NCI-H748 treated with DMSO at 0.1 percent for 48 hours (cell line): ENCODE measurements at regions not wholly inside any gene's neighbourhood (a gene's known extent, or its start where the extent isn't known, plus 50 kb on each side); places are given as distances from the start of the nearest gene placed in this dataset.

Source experiments
- DNase-seq: peaks from one replicate; lab custom pipeline; 2025; lab: John Stamatoyannopoulos, UW

DNA sequence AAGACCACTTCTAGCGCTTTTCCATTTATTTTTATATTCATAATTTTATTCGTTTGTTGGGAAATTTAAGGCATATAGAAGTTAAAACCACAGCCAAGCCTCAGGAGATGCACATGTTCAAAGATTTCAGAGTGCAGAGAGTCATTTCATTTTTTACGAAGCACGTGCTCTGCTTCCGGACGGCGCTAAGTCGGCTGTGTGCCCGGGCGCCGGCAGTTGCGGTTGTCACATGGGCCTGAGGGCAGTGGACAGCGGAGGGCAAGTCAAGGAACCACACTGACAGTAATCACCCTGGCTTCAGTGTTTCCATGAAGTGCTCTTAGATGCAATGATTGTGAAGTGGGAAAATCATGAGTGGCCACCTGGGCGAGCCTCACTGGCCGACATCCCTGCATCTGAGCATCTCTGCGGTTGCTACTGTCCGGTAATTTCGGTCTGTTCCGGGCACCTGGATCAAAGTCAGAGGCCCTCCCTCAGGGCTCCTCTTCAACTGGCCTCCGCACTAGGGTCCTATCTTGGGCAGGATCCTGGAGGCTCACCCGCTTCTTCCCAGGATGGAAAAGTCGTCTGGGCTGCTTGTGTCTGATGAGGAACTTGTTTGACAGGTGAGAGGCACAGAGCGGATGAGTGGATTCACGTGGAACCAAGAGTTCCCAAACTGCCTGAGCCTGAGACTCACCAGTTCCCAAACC lies 90.8 kb downstream of the DACT2 start:
- no peak for DNase-seq

DNA sequence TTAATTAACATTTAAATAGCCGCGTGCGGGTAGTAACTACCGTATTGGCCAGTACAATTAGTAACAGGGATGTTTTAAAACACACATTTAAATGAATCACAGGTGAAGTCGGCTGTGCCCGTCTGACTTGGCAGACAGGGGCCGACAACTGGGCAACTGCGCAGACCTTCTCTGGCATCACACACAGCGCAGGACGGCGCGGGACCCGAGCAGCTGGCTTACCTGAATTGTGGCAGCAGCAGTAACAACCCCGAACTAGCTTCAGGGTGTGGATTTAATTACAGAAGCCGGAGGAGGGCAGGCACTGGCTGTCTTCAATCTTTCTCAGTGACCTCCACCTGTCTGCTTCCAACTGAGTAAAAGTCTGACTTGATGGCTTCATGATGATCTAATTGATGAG lies 91.7 kb downstream of the DACT2 start:
- DNase-seq: no peak

DNA sequence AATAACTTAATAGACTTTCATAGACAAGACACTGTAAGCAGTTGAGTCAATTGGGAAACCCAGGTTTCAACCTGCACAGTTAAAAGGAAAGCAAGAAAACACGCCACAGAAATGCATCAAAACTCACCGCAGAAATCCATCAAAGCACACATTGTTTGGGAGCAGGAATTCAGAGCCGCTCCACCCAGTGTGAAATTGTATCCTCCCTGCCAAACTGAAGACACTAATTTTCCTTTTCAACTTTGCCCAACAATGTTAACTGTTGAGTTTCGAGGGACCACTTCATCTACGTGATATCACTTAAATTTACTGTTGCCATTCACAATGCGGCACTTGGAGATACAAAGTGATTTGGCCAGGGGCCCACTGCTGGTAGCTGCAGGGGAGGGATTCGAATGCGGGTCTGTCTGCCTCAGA lies 92.7 kb downstream of the DACT2 start:
- DNase-seq: no peak

DNA sequence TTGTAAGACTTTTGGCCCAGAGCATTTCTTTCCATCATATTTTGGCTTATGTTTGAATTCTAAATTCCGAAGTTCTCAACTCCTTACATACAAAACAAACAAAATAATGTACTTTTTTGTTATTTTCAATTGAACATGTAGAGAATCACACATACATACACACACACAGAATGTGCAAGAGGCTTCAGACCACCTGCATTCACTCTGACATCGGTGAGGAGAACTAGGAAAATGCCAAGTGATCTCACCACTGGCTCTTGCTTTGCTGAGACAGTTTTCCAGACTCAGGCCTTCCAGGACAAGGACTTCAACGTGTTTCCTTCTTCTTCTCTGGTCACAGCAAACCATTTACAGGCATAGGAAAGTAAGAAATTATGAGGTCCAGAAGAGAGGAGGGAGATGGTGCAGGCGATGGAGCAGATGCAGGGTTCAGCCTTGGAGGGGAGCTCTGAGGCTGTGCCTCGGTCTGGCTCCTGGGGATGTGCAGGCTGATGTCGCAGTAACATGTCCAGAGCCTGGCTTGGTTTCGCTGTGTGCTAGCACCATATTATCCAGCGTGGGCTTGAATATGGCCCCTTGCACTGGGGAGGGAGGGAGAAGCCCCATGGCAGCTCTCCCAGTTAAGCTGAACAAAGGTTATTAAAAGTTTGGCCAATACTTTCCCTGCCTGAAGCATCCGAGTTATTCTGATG lies 93.4 kb downstream of the DACT2 start:
- no peak for DNase-seq

DNA sequence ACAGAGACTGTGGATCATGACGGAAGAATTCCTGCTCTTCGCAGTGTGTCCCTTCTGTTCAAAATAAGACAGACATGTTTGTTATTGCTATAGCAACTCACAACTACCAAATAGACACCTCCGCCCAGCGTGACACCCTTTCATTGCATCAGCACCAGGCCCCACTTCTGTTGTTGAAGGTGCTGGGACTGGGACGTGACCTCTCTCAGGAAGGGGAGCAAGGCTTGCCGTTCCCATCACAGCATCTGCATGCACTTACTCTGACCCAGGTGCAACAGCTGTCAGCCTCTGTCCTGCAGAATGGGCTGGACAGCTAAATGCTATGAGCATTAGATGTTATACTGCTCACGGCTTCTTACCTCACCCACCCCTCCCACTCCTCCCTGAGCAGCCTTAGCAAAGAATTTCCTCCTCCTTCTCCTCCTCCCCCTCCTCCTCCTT lies 94.1 kb downstream of the DACT2 start:
- no peak for DNase-seq

DNA sequence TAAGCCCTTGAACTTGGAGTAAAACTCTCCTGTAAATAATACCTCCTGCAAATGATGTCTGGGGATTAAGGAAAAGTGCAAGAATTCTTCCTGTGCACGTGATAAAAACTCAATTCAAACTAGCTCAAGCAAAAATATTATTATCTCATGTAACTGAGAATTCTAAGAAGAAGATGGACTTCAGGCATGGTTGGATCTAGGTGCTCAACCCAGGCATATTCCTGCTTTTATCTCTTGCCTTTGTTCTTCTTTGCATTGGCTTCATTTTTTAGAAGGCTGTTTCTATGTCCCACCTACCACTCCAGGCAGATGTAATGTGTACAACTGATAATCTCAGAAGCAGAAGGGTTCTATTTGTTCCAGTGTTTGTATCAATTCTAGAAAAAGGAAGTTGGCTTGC lies 95.8 kb downstream of the DACT2 start:
- no peak for DNase-seq

DNA sequence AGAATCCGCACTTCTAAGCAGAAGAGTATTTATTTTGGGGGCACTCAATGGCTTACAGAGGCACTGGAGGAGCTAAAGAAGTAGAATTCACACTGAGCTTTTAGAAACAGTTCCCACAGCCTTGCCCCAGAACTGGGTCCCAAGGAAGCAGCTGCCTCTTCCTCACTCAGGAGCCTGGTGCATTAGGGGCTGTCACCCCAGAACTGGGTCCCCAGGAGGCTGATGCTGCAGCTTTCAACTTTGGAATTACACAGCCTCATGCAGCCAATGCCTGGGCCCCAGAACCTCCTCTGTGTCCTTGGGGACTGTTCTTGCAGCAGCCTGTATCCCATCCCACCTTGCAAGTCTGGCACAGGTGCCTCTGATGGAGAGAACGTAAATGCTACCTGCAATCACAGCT lies 96.4 kb downstream of the DACT2 start:
- DNase-seq: no peak

DNA sequence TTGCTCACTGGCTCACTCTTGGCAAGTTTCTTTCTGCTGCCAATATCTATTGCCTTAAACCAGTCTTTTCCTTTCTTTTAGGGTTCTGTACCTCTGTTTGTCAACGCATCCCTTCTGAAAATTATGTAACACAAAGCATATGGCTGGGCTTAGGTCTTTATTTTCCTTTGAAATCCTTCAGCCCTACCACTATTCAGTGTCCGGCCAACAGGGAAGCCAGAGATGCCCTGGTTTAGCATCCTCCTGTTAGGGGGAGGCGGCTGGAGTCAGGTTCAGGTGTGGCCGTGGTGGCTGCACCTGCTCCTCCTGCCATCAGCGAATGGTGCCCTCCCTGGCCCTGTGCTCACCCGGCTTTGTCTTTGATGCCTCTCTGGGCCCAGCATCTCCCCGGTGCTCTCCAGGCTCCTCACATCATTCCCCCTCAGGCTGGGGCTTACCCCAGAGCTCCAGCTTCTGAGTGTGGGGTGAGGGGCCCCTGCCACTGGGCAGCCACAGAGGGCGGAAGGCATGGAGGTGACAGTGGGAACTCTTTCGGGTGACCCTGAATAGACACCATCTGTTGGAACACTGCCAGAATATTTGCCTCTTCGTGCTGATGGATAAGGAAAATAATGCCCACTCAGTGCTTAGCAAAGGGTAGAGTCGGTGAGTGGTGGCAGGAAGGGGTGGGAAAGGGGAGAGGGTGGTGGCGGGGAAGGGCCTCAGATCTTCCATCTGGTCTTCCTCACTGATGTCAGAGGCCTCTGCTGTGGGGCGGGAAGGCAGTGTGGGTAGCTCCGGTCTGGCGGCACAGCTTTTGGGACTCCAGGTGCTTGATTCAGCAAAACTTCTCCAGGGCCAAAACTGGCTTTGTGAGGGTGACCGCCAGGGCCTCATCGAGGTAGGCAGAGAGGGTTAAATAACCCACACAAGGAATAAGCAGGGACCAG lies 97.2 kb downstream of the DACT2 start:
- DNase-seq: no peak

DNA sequence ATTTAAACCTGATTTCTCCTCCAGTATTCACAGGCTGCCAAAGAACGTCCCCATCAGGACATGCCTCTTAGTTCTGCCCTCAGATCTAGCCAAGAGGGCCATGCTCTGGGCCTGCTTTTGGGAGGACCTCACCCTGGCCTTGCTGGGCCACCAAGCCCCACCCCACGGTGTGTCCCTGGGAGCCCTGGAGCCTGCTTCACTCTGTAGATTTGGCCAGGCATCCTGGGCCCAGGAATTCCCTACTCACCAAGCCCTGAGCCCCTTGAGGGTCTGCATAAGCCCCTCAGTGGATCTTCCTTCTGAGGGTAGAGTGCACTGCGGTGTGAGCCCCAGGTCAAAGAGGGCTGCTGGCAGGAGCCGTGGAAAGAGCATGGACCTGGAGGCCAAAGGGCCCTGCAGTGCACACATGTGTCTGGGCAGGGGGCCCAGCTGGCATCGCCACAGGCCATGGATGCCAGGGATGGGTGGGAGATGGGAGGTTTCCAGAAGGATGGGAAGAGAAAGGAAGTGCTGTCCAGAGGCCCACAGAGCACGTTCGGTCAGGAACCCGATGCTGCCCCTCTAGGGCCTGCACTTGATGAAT lies 98.0 kb downstream of the DACT2 start:
- DNase-seq: no peak

DNA sequence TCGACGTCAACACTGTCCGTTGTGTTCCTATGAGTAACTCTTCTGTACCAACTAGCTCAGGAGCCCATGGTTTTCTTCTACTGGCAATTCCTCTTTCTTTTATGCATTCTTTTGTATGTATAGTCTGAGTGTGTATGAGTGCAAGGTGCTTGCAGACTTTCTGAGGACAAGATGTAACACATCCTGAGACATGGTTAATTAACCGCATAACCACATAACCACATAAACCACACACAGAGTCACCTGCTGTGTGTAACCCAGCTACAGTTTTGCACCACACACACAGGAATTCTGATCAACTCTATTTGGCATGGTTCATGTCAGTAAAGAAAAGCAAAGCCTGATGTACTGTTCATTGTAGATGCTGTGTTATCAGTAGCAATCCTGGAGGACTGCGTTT lies 98.6 kb downstream of the DACT2 start:
- DNase-seq: no peak

DNA sequence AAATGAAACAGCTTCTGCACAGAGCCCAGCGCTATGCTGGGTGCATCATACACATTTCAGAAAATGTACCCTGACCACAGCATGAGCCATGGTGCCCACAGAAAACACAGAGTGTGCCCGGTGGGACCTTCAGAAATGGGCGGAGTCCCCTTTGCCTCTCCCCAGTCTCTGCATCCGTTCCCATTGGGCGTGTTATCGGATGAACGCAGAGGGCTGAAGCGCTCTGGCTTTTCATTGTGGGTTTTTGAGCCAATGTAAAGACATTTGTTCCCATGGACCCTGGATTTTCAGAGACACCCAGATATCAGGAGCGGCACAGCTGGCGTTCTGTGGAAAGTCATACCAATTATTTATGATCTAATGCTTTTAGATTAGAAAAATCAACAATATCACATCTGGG lies 99.8 kb downstream of the DACT2 start:
- no peak for DNase-seq

DNA sequence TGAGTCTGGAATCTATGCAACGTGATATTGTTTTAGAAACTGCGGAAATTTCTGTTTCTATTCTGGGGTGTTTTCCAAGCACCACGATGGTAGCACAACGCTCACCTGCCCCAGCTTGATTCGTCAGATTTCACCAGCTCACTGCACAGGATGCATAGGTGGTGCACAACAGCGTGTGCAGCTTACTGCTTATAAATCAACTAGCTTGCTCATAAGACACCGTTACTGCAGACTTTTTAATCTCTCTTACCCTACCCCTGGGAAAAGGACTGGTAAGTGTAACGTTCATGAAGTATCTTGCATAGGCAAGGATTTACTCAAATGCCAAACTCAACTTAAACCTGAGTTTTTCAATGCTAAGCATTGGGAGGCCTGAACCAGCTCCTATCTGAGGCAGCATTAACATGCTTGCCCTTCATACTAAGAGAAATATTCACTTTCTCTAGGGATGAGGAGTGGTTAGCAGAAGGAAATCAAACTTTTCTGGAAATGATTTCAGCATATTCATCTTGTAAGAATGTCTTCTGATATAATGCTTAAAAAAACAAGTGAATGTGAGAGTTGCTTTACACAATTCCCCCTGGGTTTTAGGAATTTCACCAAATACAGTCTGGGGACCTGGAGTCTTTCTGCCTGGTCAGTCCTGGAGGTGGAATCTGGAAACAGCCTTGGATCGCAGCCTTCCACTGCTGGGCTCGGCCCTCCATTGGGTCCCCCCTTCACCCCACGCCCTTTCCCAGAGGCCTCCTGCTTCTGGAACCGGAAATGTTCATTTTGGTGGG lies 100.6 kb downstream of the DACT2 start:
- DNase-seq: no peak

DNA sequence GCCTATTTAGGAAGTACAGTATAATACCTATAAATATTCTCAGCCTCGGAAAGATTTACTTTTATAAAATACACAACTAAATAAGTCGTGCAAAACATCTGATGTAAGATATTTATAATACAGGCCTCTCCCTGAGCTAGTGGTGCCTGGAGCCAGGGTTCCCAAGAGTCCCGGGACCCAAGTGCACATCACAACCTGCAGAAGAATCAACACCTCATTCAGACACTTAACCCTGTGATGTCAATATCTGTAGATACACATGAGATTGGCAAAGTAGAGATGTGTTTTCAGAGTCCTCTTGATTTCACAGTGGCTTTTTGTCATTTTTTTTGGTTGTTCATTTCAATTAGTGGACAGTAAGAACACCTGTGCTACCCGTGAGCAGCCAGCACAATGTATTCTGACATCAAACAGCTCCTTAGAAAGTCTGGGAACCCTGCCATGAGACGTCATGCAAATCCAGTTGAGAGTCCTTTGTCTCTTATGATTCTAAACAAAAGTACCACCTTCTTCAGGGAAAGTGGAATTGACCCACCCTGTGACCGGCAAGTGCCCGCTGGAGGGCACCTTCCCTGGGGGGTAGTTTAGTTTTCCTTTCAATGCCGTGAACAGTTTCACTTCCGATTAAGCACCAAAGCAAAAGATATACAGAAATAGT lies 101.6 kb downstream of the DACT2 start:
- DNase-seq: no peak

DNA sequence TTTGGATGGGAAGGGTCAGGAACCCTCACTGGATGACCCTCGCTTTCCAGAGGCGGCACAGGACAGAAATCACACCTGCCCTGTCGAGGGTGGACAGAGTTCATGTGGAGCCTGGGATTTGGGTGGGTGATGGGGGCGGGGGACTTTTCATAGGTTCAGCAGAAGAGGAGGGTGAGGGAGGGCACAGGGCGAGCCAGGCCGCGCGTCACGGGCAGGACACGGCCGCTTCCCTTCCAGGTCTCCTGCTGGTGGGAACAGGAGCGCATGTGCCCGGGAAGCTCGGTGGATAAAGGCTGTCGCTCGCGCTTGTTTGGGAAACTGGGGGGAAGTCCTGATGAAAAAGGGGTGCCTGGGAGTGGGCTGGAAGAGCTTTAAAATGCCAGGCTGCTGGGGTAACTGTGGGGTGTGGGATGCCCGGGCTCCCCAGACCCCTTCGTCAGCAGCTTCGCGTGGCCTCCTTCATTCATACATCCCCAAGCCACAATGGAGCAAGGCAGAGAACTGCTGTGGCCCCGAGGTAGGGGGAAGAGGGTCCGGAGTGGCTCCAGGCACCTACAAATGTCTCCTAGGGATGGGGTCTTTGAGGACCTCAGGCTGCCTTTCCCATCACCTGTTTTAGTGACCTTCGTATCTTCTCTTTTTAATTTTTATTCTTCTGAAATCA lies 102.2 kb downstream of the DACT2 start:
- DNase-seq: no peak

DNA sequence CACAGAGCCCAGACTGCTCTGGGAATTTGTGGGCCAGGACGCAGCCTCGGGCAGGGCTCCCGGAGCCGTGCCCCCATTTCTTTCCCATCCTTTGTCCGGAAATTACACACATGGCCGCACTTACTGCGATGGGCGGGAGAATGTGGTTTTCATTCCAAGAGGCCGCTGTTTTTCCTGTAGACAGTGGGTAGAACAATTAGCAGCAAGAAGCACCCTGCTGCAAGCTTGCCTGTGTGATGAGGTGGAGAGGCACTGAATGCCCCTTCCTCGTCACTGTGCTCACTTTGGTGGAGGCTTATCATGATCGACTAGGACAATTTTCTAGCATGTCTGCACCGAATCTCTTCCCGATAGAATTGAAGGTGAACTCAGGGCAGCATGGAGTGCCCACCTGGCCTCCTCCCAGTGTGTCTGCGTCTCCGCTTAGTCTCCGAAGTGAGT lies 102.8 kb downstream of the DACT2 start:
- no peak for DNase-seq

DNA sequence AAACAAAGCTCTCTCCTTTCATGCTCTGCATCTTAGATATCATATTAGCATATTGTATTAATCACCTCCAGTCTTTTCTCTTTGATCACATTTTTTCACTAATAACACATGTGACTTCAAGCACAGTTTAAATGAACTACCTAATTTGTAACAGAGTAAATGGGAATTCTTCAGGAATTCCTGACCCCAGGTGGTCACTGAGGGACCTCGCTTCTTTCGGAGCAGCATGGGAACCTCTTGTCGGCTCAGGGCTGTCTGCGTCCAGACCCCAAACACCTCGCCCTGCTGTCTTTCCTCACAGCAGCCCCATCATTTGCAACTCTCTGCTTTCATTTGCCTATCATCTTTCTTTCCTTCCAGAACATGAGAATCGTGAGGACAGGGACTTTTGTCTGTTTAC lies 103.5 kb downstream of the DACT2 start:
- DNase-seq: no peak

DNA sequence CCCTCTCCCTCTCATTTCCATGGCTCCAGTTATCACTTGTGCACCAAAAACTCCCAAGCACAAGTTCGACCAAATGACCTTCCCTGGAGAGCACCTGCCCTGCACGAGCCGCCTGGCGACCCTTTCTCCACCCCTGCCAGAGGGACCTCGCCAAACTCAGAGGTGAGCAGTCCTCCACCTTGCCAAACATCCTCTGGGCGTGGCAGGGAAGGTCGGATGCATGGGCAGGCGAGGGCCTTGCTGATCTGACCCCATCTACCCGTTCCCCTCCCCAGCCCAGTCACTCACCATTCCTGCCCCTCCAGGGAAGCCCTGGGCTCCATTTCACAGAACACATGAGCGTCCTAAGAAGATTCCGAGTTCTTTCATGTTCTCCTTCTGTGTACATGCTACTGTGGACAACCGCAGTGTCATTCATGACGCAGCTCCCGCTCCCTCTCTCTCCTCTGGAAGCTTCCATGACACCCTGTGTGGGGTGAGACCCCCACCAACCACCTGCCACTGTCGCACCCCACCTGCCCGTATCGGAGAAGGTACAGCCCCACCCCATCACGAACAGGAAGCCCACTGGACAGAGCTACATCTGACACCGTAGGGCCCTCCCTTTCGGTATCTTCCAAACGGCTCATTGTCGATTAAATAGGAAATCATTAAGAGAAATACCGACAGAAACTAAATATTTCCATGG lies 104.3 kb downstream of the DACT2 start:
- no peak for DNase-seq

DNA sequence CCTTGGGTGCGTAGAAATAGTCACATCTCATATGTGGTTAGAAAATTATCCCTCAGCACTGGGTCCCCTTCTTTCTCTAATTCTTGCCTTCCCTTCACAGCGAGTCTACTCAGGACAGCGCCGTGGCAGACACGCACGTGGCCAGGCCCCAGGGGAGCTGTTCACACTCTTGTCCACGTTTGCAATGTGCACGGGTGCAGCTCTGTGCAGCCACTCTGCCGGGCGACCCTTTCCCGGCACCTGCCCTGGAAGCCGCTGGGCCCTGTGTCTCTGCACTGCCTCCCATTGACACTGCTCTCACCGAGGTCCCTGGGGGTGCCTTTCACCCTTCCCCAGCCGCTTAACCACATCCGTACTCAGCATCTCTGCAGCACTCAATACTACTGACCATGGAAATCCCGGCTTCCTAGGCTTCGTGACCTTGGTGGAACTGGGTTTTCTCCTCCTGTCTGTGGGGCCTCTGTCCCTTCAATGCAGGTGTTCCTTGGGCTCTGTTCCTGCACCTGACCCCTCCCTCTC lies 104.9 kb downstream of the DACT2 start:
- no peak for DNase-seq

DNA sequence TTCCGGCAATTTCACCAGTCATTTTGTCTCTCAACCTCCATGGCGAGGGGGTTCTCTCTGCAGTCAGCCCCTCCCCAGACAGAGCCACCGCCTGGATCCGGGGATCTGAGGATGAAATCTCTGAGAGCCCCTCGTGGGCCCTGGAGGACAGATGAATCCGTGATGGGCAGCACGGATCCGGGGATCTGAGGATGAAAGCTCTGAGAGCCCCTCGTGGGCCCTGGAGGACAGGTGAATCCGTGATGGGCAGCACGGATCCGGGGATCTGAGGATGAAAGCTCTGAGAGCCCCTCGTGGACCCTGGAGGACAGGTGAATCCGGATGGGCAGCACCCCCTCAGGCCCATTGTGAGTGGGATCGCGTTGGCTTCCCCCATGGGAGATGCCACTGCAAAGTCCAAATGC lies 106.5 kb downstream of the DACT2 start:
- no peak for DNase-seq

DNA sequence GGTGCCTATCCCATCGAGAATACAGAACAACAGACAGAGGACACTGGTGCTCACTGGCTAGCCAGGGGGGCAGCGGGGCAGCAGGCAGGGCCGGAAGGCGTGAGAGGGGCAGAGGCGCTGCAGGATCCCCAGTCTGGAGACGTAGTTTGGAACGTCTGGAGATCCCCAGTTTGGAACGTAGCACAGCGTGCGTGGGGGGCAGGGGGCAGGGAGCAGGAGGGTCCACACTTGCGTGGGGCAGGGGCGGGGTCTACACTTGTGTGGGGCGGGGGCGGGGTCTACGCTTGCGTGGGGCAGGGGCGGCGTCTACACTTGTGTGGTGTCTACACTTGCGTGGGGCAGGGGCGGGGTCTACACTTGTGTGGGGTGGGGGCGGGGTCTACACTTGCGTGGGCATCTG lies 107.2 kb downstream of the DACT2 start:
- DNase-seq: no peak
